OCI-LY7 (cell line): ENCODE measurements at regions not wholly inside any gene's neighbourhood (a gene's known extent, or its start where the extent isn't known, plus 50 kb on each side); places are given as distances from the start of the nearest gene placed in this dataset.

Experiments used
- BruUV-seq: library from RNA; stranded (reverse); fragments of 400-500 nt; replicated peaks from 2 replicates; lab custom pipeline; 2021; lab: Mats Ljungman, UMichigan
- CTCF ChIA-PET: fragments of 300-600 bp; sonication (Branson Sonifier 250); formaldehyde crosslinking; loops from one replicate; lab custom pipeline; 2022; ENCODE audit warnings: antibody characterized with exemption; ENCODE audit not compliant: unreplicated experiment; lab: Charles Lee
- POLR2A ChIA-PET: fragments of 300-600 bp; sonication (Branson Sonifier 250); formaldehyde crosslinking; loops from one replicate; lab custom pipeline; 2022; ENCODE audit warnings: antibody characterized with exemption; lab: Charles Lee
- DNase-seq: peaks from one replicate; pipeline ENCODE4 v3.0.0-alpha.2; 2015; ENCODE audit warnings: low spot score
- H2AFZ ChIP-seq: fragments of 200-600 bp; sonication (generic), shearing (Covaris generic); 2 replicates; pipeline ENCODE4 v1.6.1; 2014; ENCODE audit warnings: mild to moderate bottlenecking, antibody characterized with exemption, low read length, moderate library complexity
- H3K27ac ChIP-seq: fragments of 200-600 bp; sonication (generic); 2 replicates; pipeline ENCODE4 v1.5.1; 2014; ENCODE audit warnings: mixed run types, low read depth, mild to moderate bottlenecking, moderate library complexity, low read length, inconsistent platforms; ENCODE audit not compliant: poor library complexity, severe bottlenecking
- H3K36me3 ChIP-seq: fragments of 200-600 bp; sonication (generic); 2 replicates; pipeline ENCODE4 v1.6.1; 2014; ENCODE audit warnings: mild to moderate bottlenecking, antibody characterized with exemption, low read length, moderate library complexity, mixed read lengths; ENCODE audit not compliant: insufficient read depth
- H3K4me1 ChIP-seq: fragments of 200-600 bp; sonication (generic); 2 replicates; pipeline ENCODE4 v1.5.1; 2014; ENCODE audit warnings: mild to moderate bottlenecking, low read length; ENCODE audit not compliant: insufficient read depth, poor library complexity, severe bottlenecking
- H3K4me2 ChIP-seq: fragments of 200-600 bp; sonication (generic); 2 replicates; pipeline ENCODE4 v1.6.1; 2014; ENCODE audit warnings: mild to moderate bottlenecking, low read length
- H3K4me3 ChIP-seq: fragments of 200-600 bp; sonication (generic); 2 replicates; pipeline ENCODE4 v1.5.1; 2014; ENCODE audit warnings: mild to moderate bottlenecking, low read depth, low read length; ENCODE audit not compliant: poor library complexity, severe bottlenecking
- H3K79me2 ChIP-seq: fragments of 200-600 bp; sonication (generic); 2 replicates; pipeline ENCODE4 v1.6.1; 2016; ENCODE audit warnings: low read depth, mild to moderate bottlenecking, low read length, moderate library complexity, mixed read lengths; ENCODE audit not compliant: insufficient read depth
- H3K9me2 ChIP-seq: fragments of 200-600 bp; sonication (generic); 2 replicates; pipeline ENCODE4 v1.6.1; 2016; ENCODE audit warnings: mild to moderate bottlenecking, low read length, mixed read lengths; ENCODE audit not compliant: insufficient read depth
- H3K9me3 ChIP-seq: fragments of 200-600 bp; sonication (generic); 2 replicates; pipeline ENCODE4 v1.6.1; 2014; ENCODE audit warnings: mild to moderate bottlenecking, mixed run types, low read length, mixed read lengths
- H4K20me1 ChIP-seq: fragments of 200-600 bp; sonication (generic); 2 replicates; pipeline ENCODE4 v1.6.1; 2014; ENCODE audit warnings: mild to moderate bottlenecking, antibody characterized with exemption, low read length, moderate library complexity, mixed read lengths; ENCODE audit not compliant: insufficient read depth
- EZH2phosphoT487 ChIP-seq: fragments of 200-600 bp; sonication (generic); IDR thresholded peaks from 2 replicates; pipeline ENCODE4 v1.6.1; 2018; ENCODE audit warnings: low read depth, borderline replicate concordance, mild to moderate bottlenecking, mixed run types, antibody characterized with exemption, low read length, moderate library complexity, mixed read lengths
- intact Hi-C: fragments of 100-400 bp; cut with micrococcal nuclease; formaldehyde crosslinking; loops from one replicate; pipeline ENCODE4 v1.10.0; 2022; ENCODE audit not compliant: unreplicated experiment
- TF ChIP-seq, protein P1 (sequence below): fragments of 200-600 bp; sonication (generic); conservative IDR thresholded peaks from 2 replicates; pipeline ENCODE4 v1.5.1; 2014; ENCODE audit warnings: mild to moderate bottlenecking, antibody characterized with exemption, low read length, moderate library complexity, mixed read lengths

DNA sequence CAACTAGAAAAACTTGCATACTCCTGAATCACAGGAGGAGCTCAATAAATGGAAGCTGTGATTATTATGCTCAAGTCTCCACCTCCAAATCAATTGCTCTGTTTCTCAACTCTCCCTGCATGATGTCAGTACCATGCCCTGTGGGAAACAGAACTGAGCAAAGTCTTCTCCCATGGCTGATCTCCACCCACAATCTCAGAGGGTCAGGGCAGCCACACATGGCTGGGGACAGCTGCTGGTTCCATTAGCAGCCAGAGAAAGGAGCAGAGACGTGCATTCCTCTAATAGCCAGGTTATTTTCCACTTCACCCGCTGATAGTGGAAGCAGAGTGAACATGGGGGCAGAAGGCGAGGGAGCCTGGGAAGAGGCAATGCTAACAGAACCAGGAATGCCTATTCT is 85.5 kb upstream of the TMEM132E start:
- no peak overlapping the region for H3K4me2 ChIP-seq
- TF ChIP-seq EZH2phosphoT487 = no peak
- TF ChIP-seq, protein P1, sequence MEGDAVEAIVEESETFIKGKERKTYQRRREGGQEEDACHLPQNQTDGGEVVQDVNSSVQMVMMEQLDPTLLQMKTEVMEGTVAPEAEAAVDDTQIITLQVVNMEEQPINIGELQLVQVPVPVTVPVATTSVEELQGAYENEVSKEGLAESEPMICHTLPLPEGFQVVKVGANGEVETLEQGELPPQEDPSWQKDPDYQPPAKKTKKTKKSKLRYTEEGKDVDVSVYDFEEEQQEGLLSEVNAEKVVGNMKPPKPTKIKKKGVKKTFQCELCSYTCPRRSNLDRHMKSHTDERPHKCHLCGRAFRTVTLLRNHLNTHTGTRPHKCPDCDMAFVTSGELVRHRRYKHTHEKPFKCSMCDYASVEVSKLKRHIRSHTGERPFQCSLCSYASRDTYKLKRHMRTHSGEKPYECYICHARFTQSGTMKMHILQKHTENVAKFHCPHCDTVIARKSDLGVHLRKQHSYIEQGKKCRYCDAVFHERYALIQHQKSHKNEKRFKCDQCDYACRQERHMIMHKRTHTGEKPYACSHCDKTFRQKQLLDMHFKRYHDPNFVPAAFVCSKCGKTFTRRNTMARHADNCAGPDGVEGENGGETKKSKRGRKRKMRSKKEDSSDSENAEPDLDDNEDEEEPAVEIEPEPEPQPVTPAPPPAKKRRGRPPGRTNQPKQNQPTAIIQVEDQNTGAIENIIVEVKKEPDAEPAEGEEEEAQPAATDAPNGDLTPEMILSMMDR = no peak
- CTCF ChIA-PET = no interaction called here
- no peak for DNase-seq
- no peaks in the 10 kb centered on the region for H3K9me3 ChIP-seq
- no peaks in the 10 kb centered on the region for H3K36me3 ChIP-seq
- H3K4me3 ChIP-seq = no peak overlapping the region
- no peak overlapping the region for H2AFZ ChIP-seq
- no peaks in the 10 kb centered on the region for H3K4me1 ChIP-seq
- H4K20me1 ChIP-seq = no peaks in the 10 kb centered on the region
- no TSS peak for BruUV-seq
- POLR2A ChIA-PET = no interaction called here
- intact Hi-C loops = no loop called here
- no peak overlapping the region for H3K27ac ChIP-seq
- H3K9me2 ChIP-seq = no peaks in the 10 kb centered on the region
- H3K79me2 ChIP-seq = no peaks in the 10 kb centered on the region

DNA sequence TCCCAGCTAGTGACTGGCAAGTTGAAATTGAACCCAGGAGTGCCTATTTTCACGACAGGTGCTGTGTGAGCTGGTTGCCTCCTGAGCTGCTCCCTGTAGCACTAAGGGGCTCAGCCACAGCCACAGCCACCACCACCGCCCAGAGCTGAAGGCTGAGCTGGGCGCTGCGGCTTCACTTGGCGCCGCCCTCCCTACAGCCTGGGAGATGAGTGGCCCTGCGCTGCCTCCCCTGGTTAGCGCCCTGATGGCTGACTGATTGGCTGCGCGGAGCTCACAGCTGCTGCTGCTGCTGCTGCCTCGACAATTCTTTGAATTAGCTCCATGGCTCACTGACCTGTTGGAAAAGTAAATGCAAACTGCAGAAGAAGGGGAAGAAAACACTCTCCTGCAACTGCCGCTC is 91.8 kb upstream of the TMEM132E start:
- Histone ChIP-seq H3K36me3 (no peaks in the 10 kb centered on the region), H3K4me1 (no peaks in the 10 kb centered on the region), H4K20me1 (no peaks in the 10 kb centered on the region), H3K27ac (no peak overlapping the region), H3K9me2 (no peaks in the 10 kb centered on the region), H3K4me2 (no peak overlapping the region), H2AFZ (no peak overlapping the region), H3K4me3 (no peak overlapping the region), H3K79me2 (no peaks in the 10 kb centered on the region), H3K9me3 (no peaks in the 10 kb centered on the region)
- intact Hi-C loops = no loop called here
- TF ChIP-seq, protein P1 = no peak
- no peak for TF ChIP-seq EZH2phosphoT487
- POLR2A ChIA-PET = interaction anchor here (0.6 kb wide), 1 partner anchor 297 kb away, joined by 3 read pairs; no protein-coding TSS in a partner anchor
- no peak for DNase-seq
- CTCF ChIA-PET = no interaction called here
- no TSS peak for BruUV-seq

DNA sequence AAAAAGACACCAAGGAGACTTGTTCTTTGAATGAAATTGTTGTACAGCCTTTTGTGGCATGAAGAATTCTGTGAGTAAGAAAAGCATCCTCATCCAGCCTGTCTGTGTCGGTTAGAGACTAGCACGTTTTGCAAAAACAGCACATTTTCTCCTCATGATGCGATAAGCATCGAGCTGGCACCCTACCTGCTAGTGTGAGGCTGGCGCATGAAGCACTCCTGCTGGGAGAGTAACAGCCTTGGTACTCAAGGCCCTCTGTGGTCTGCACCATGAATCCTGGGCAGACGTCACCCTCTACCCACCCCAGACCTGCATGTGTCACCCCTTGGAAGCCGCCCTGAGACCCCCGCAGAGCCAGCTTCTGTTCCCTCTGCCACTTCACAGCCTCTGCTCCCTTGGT is 92.6 kb upstream of the TMEM132E start:
- intact Hi-C loops = no loop called here
- H4K20me1 ChIP-seq = no peaks in the 10 kb centered on the region
- no peaks in the 10 kb centered on the region for H3K36me3 ChIP-seq
- BruUV-seq = no TSS peak
- no peaks in the 10 kb centered on the region for H3K9me3 ChIP-seq
- no peak overlapping the region for H2AFZ ChIP-seq
- POLR2A ChIA-PET = no interaction called here
- no peaks in the 10 kb centered on the region for H3K9me2 ChIP-seq
- no peak for DNase-seq
- H3K4me1 ChIP-seq = no peaks in the 10 kb centered on the region
- TF ChIP-seq EZH2phosphoT487 = no peak
- TF ChIP-seq, protein P1 = no peak
- CTCF ChIA-PET = no interaction called here
- H3K4me3 ChIP-seq = no peak overlapping the region
- H3K4me2 ChIP-seq = no peak overlapping the region
- H3K27ac ChIP-seq = no peak overlapping the region
- no peaks in the 10 kb centered on the region for H3K79me2 ChIP-seq
